Renal pelvis (tissue), 1 donor: ENCODE measurements at regions not wholly inside any gene's neighbourhood (a gene's known extent, or its start where the extent isn't known, plus 50 kb on each side); places are given as distances from the start of the nearest gene placed in this dataset.
"Not testable (repeated sequence)": the region's sequence is repeated elsewhere in the genome, so short reads cannot be mapped to it uniquely, and the experiment has no call there.

ENCODE experiments used
- DNase-seq: peaks from one replicate; pipeline ENCODE4 v3.0.0-alpha.2; 2013

DNA sequence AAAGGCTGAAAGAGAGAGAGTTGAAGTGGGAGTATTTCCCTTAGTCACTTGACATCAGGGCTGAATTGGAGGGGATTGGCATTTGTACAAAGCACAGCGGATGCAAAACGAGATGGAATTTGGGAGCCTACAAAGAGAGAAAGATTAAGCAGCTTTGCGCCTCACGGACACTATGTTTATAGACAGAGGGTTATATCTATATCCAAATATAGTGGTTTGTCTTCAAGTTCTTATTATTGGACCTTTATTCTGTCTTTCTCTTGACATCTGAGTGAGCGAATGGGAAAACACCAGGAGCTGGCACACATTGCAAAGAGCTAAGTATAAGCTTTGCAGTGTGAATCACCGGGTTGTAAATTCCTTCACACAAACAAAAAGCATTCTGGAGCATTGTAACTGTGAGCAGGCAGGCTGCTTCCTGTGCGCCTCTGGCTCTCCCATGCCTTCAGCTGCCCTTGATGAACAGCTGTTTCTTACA, 500.2 kb downstream of the STIM2 start:
- DNase-seq: no peak

DNA sequence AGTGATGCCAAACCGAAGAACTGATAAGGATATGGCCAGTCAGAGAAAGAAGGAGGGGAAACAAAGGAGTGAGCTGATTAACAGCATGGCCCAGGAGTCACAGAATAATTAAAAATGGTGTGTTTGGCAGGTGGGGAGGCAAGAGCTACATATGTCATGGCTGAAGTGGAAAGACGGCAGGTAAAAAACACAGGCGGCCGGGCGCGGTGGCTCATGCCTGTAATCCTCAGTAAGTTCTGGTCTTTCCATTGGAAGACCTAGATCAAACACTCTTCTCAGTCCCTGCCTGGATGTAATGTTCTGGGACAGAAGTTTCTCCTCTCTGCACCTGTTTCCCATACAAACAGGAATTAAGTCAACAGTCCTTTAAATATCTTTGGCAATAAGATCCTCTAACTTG, 503.9 kb downstream of the STIM2 start:
- no peak for DNase-seq

- no peak for DNase-seq
These were observed 505.6 kb downstream of the STIM2 start for GRCh38 chr4:27366104-27366823.

DNA sequence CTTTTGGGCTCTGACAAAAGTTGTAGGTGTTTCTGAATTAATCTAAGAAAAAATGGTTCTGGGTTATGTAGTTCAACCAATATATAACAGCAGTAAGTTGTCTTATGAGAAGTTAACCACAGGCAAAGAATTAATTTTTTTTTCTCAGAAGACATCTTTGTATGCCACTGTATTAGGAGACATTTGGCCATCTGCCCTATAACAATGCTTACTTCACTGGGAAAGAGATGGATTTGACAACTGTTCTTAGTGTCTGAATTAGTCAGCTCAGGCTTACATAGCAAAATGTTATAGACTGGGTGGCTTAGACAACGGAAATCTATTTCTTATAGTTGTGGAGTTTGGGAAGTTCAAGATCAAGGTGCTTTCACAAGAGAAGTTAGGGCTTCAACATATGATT, 508.1 kb downstream of the STIM2 start:
- DNase-seq: no peak

- DNase-seq: no peak
These were observed 521.2 kb downstream of the STIM2 start for GRCh38 chr4:27381815-27382214.

GRCh38 chr4:27387711-27388110, 527.1 kb downstream of the STIM2 start:
- DNase-seq: no peak

DNA sequence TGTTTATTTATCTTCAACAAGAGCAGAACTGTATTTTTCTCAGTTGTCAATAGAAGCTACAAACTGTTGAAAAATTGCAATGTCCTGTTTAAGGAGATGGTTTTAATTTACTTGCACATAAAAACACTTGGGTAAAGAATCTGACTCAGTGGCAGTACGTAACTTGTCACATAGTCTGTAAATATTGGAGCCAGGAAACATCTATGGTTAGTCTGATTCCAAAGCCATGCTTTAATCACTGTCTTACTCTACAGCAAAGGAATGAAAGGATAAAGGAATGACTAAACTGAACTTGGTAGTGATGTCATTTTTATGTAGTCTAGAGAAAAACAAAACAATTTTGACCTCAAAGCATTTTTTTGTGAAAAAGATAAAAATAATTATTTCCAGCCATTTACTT, 537.2 kb downstream of the STIM2 start:
- no peak for DNase-seq

DNA sequence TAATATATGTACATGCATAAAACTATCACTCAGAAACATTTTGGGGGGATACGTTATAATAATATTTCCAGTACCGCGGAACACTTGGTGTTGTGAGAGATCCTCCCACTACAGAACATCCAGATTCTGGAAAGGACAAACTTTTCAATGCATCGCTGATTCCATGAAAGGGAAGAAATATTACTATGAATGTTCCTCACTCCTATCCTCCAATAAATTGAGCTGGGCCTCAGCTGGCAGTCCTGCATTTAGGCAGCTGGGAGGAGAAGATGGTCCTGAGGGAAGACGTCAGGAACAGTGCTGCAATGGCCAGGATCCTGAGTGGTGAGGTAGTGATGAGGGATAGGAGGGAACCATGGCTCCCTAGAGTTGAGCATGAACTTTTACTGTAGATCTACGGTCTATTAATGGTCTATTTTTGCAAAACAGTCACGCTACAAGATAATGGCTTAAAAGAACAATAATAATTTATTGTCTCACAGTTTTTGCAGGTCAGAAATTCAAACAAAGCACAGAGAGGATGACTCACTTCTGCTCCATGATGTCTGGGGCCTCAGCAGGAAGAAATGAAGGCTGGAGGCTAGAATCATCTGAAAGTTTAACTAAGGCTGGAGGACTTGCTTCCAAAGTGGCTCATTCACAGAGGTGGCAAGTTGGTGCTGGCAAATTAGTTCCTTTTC, 538.1 kb downstream of the STIM2 start:
- no peak for DNase-seq

DNA sequence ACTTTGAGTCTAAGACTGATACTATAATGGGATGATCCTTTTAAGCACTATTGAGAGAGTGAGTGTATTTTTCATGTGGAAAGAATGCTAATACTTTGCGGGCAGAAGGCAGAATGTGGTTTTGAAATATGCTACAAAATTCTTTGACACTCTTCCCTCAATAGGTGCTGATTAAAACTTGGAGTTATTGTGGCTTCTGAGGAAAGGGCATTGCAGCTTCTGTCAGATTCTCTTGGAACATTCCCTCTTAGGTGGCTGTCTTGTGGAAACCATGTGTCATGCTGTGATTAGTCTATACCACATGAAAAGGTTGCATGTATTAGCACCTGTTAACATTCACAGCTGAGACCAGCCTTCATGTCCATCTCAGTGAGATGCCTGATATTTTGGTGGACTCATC, 547.0 kb downstream of the STIM2 start:
- no peak for DNase-seq

DNA sequence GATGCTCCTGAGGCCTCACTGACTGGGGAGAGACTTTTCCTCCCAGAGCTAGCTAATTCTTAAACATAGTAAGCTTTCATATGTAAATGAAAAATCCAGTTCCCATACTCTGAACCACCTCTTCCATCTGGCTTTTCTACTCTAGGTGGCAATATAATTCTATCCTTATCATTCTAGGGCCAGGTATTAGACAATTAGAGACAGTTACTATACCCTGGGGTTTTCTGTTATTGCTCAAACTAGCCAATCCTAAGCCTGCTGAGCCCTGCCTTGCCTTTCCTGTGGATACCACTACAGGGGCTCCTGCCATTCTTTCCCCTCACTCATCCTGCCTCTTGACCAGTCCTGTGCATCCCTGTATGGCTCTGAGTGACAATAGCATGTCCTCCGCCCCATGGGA, 552.0 kb downstream of the STIM2 start:
- no peak for DNase-seq

DNA sequence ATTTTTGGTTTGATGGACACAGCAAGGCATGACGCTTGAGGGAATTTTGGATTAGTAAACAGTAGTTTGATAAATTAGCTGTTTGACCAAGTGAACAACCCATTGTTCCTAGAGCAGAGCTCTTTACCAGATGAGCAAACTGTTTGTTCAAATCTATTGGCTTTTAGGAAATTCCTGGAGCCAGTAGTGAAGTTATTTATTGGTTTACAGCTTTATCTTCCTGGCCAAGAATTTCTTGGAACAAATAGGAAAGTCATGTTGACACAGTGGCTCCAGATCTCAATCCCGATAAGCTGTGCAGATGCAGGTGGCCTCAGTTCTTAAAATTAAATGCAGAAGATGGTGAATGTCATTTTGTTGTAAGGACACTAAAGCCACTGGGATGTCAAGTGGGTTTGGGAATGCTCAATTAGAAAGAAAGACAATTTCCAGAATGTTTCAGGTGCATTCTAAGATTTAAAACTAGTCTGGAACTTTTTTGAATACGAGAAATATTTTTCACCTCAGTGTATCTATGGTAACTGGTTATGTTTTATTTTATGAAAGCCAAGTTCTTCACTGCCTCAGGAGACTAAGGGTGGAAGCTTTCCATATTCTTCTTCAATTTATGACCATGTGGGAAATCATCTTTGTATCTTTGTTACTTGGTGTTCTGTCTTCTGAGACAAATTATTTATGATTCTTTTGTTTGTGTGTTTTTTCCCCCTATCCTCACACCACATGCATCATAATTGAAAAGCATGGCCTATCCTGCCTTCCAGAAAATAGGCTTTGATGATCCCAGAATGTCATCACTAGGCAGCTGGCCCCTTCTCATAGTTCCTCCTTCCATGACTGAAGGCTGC, 554.5 kb downstream of the STIM2 start:
- DNase-seq: no peak

DNA sequence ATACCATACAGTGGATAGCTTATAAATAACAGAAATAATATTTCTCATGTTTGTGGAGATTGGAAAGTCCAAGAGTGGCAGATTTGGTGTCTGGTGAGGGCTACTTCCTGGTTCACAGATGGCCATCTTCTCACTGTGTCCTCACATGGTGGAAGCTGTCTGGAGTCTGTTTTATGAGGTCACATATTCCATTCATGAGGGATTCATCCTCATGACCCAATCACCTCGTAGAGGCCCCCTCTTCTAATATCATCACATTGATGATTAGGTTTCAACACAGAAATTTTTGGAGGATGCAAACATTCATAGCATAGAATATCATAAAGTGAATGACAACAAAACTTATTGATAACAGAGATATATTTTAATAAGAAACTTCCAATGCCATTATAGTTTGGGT, 568.0 kb downstream of the STIM2 start:
- no peak for DNase-seq

DNA sequence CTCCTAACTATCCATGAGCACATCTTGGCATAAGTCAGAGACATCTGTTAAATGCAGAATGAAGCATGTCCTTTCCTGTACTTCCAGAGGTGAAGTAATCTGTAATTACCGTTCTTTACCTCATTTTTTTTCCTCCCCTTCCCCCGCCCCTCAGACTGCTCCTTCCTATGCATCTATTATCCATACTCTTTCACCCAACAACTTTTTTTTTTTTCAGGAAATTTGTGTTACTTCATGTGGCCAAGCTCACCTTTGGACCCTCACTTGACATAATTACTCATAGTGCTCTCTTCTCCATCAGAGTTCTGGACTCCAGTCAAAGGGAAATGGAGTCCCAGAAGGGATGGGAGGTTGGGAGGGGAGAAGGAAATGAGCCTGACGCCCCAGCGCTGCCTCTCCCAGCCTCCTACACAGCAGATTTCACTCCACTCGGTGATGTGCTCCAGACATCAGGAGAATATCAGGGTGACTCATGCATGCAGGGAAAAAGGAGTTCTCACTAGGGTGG, 568.8 kb downstream of the STIM2 start:
- DNase-seq: no peak

DNA sequence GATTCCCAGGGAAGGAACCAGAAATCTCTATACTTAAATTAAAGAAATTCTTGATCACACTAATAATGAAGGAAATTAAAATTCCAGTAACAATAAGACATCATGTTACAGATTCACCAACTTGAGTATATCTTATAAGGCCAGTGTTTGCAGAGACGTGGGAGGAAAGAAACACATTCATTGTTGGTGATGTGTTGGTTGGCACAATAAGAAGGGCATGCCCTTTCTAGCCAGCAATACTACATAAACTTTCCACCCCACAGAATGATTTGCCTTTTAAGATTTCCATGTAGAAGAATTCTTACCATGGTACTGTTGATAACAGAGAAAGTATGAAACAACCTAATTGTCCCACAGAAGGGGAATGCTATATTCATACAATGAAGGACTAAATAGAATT, 581.5 kb downstream of the STIM2 start:
- DNase-seq: no peak

GRCh38 chr4:27442661-27443060, 582.0 kb downstream of the STIM2 start:
- not testable (repeated sequence) for DNase-seq

DNA sequence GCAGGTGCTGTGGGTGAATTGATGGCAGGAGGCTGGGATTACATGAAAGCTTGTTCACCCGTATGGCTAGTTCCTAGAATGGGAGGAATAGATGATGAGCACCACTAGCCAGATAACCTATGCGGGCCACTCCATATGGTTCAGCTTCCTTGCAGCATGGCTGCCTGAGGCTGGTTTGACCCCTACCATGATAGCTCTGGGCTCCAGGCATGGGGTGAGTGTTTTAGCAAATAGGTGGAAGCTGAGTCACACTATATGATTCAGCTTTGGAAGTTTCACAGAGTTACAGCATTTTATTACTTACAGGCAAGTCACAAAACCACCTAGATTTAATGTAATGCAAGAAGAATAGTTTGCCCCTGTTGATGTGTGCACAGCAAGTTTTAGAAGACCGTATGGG, 603.2 kb downstream of the STIM2 start:
- no peak for DNase-seq

GRCh38 chr4:27467351-27467750, 606.7 kb downstream of the STIM2 start:
- DNase-seq: no peak

- DNase-seq: no peak
These were observed 611.7 kb downstream of the STIM2 start for GRCh38 chr4:27472364-27472763.

DNA sequence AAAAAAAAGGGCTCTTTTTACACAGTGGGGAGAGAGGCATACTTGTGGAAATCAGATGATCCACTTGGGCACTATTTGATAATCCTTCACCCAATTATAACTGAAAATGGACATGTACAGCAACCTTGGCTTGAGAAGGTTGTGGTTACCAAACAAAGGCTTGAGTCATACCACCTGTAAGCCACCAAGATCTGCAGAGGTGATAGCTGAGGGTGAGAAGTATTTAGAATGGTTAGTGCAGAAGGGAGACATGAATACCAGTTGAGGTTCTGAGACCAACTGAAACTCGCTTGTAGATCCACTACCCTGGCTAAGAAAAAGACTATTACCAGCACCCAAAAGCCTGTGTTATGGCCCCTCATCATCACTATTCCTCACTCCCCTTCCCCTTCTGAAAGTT, 614.0 kb downstream of the STIM2 start:
- no peak for DNase-seq

DNA sequence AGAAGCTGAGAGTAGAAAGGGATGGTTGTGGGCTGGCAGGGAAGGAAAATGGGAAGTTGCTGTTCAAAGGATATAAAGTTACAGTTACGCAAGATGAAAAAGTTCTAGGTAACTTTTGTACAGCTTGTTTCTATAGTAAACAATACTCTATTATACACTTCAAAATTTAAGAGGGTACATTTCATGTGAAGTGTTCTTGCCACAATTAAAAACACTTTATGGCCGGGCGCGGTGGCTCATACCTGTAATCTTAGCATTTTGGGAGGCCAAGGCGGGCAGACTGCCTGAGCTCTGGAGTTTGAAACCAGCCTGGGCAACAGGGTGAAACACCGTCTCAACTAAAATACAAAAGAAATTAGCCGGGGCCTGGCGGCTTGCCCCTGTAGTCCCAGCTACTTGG, 623.6 kb downstream of the STIM2 start:
- DNase-seq: no peak

DNA sequence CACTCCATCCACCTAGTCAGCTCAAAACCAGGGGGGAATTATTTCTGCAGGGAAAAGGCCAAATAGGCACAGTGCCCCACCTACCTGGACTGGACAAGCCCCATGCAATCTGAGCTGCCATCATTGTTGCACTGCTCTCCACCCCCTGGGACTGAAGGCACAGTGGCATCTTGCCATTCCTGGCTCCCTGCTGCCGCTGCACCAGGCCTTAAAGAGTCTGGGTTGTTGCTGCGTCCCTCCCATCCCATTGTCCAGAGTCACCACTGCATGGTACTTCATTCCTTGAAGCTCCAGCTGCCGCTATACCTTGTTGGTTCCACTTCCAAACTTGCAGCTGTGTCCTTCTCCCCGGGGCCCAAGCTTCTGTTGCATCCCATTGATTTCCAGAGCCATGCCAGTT, 629.7 kb downstream of the STIM2 start:
- DNase-seq: no peak

- no peak for DNase-seq
These were observed 630.1 kb downstream of the STIM2 start for GRCh38 chr4:27490766-27491165.

GRCh38 chr4:27506401-27506800, 645.8 kb downstream of the STIM2 start:
- DNase-seq: no peak
